ENCODE measurements at regions not wholly inside any gene's neighbourhood (a gene's known extent, or its start where the extent isn't known, plus 50 kb on each side); places are given as distances from the start of the nearest gene placed in this dataset.

- TF ChIP-seq POLR2AphosphoS5 (IDR thresholded peaks at IDR 0.05; ENCODE audit: borderline replicate concordance, low read depth, low read length) (no peak), EZH2 (IDR thresholded peaks at IDR 0.05) (no peak)
Observed at GRCh38 chr5:158570502-158570901, 529.2 kb downstream of the EBF1 start.

Data from SK-N-MC (cell line).